ENCODE measurements at regions not wholly inside any gene's neighbourhood (a gene's known extent, or its start where the extent isn't known, plus 50 kb on each side); places are given as distances from the start of the nearest gene placed in this dataset.

DNA sequence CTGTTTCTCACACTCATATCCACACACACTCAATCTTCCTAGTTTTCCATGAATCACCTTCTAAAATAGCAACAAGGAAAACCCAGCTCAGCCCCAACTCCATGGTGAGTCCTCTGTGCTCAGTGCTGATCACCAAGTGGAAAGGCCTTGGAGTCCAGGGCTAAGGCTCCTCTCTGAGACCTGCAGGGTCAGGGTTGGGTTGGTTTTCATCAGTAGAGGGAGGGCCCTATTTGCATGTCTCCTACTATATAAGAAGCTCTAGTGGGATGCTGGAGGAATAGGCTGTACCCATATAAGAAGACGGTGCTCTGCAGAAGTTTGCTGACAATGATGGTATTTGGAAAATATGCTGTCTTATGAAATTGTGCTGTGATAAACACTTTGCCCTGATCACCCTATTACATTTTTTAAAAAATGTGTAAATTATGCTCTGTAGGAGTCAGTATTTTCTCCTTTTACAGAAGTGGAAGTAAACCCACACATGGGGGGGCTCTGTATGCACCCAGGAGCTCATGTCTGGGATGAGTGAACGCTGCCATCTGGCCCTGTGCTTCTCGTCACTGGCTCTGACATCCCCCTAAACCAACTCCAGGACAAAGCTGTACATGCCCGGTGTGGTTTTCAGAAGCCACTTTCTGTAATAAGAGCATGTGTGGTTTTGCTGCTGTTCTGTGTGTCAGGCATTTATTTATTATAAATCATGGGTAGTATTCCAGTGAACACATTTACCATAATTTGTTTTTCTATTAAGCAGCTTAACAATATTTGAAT lies 536.3 kb downstream of the TMEM121 start:
- TF ChIP-seq, protein P1, sequence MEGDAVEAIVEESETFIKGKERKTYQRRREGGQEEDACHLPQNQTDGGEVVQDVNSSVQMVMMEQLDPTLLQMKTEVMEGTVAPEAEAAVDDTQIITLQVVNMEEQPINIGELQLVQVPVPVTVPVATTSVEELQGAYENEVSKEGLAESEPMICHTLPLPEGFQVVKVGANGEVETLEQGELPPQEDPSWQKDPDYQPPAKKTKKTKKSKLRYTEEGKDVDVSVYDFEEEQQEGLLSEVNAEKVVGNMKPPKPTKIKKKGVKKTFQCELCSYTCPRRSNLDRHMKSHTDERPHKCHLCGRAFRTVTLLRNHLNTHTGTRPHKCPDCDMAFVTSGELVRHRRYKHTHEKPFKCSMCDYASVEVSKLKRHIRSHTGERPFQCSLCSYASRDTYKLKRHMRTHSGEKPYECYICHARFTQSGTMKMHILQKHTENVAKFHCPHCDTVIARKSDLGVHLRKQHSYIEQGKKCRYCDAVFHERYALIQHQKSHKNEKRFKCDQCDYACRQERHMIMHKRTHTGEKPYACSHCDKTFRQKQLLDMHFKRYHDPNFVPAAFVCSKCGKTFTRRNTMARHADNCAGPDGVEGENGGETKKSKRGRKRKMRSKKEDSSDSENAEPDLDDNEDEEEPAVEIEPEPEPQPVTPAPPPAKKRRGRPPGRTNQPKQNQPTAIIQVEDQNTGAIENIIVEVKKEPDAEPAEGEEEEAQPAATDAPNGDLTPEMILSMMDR (IDR thresholded peaks at IDR 0.05; ENCODE audit: insufficient read depth, low read depth, low read length) = no peak
- no peak for TF ChIP-seq EZH2 (IDR thresholded peaks at IDR 0.05; ENCODE audit: insufficient read depth, low read length)
